Naive thymus-derived CD4-positive, alpha-beta T cell (primary cell): ENCODE measurements at regions not wholly inside any gene's neighbourhood (a gene's known extent, or its start where the extent isn't known, plus 50 kb on each side); places are given as distances from the start of the nearest gene placed in this dataset.
"Not testable (repeated sequence)": the region's sequence is repeated elsewhere in the genome, so short reads cannot be mapped to it uniquely, and the experiment has no call there.

Experiments
- ATAC-seq: fragments of 150-1000 bp; cut with Tn5 transposase; 2 replicates; pipeline ENCODE4 v1.10.0; 2021; ENCODE audit warnings: mild to moderate bottlenecking, moderate library complexity
- CTCF ChIA-PET: fragments of 350-600 bp; sonication (Branson Sonifier 250); formaldehyde crosslinking; loops from one replicate; lab custom pipeline; 2021; ENCODE audit warnings: antibody characterized with exemption; lab: Charles Lee
- POLR2A ChIA-PET: fragments of 350-600 bp; sonication (Branson Sonifier 250); formaldehyde crosslinking; loops from one replicate; lab custom pipeline; 2021; ENCODE audit warnings: antibody characterized with exemption, inconsistent platforms; lab: Charles Lee
- DNase-seq, 9 donors: peaks; one replicate each; pipeline versions ENCODE4 v3.0.0 to v3.0.0-alpha.2; 2020 to 2022; ENCODE audit warnings: mixed read lengths in 1 of 9
- H3K27ac ChIP-seq: one replicate; pipeline ENCODE4 v1.7.0; 2013; ENCODE audit warnings: mild to moderate bottlenecking, low read depth, low read length, moderate library complexity
- H3K27me3 ChIP-seq, 2 donors: one replicate each; pipeline ENCODE4 v1.7.0; 2013; ENCODE audit warnings: low read length in 2 of 2, mild to moderate bottlenecking in 2 of 2, moderate library complexity in 2 of 2; ENCODE audit not compliant: control insufficient read depth in 2 of 2, insufficient read depth in 2 of 2
- H3K36me3 ChIP-seq, 3 experiments: 1 replicate in 2 of 3; 2 replicates in 1 of 3; pipeline ENCODE4 v1.7.0; 2013; ENCODE audit warnings: low read length in 3 of 3, mild to moderate bottlenecking in 3 of 3, moderate library complexity in 1 of 3; ENCODE audit not compliant: insufficient read depth in 3 of 3, control insufficient read depth in 2 of 3
- H3K4me1 ChIP-seq, 2 donors: one replicate each; pipeline ENCODE4 v1.7.0; 2013; ENCODE audit warnings: low read length in 2 of 2, mild to moderate bottlenecking in 2 of 2, moderate library complexity in 1 of 2; ENCODE audit not compliant: control insufficient read depth in 2 of 2, insufficient read depth in 2 of 2
- H3K4me3 ChIP-seq: 2 replicates; pipeline ENCODE4 v1.7.0; 2013; ENCODE audit warnings: mild to moderate bottlenecking, low read length
- H3K9me3 ChIP-seq, 3 experiments: 1 replicate in 2 of 3; 2 replicates in 1 of 3; pipeline ENCODE4 v1.7.0; 2013; ENCODE audit warnings: low read length in 3 of 3; ENCODE audit not compliant: control insufficient read depth in 2 of 3
- H3K27ac Mint-ChIP-seq, 9 donors: one replicate each; pipeline ENCODE4 v1.8.0; 2020 to 2022; ENCODE audit warnings: mixed read lengths in 9 of 9, mild to moderate bottlenecking in 8 of 9, moderate library complexity in 5 of 9, inconsistent platforms in 2 of 9
- H3K27me3 Mint-ChIP-seq, 5 donors: one replicate each; pipeline ENCODE4 v1.8.0; 2021 to 2022; ENCODE audit warnings: mixed read lengths in 5 of 5, mild to moderate bottlenecking in 1 of 5
- H3K36me3 Mint-ChIP-seq, 5 donors: one replicate each; pipeline ENCODE4 v1.8.0; 2020 to 2022; ENCODE audit warnings: mixed read lengths in 5 of 5, mild to moderate bottlenecking in 3 of 5, inconsistent platforms in 1 of 5
- H3K4me1 Mint-ChIP-seq, 7 donors: one replicate each; pipeline ENCODE4 v1.8.0; 2020 to 2022; ENCODE audit warnings: mixed read lengths in 7 of 7, mild to moderate bottlenecking in 3 of 7, inconsistent platforms in 1 of 7
- H3K4me3 Mint-ChIP-seq, 10 donors: one replicate each; pipeline ENCODE4 v1.8.0; 2020 to 2022; ENCODE audit warnings: mild to moderate bottlenecking in 10 of 10, mixed read lengths in 10 of 10, moderate library complexity in 6 of 10, inconsistent platforms in 2 of 10
- H3K9me3 Mint-ChIP-seq, 11 donors: one replicate each; pipeline ENCODE4 v1.8.0; 2020 to 2022; ENCODE audit warnings: mixed read lengths in 11 of 11, mild to moderate bottlenecking in 4 of 11, inconsistent platforms in 1 of 11, moderate library complexity in 1 of 11
- intact Hi-C, 2 donors: fragments of 100-400 bp; cut with micrococcal nuclease; formaldehyde crosslinking; loops; one replicate each; pipeline ENCODE4 v1.15.1; 2023

GRCh38 chrX:108900333-108900732 lies 164.0 kb upstream of the IRS4 start:
- peaks cover 0 to 19% (median 7%) of the 10 kb centered on the region in 11 donors for H3K9me3 Mint-ChIP-seq
- CTCF ChIA-PET, result no interaction called here
- Histone ChIP-seq H3K9me3 (no peaks in the 10 kb centered on the region), H3K27ac (no peak overlapping the region), H3K27me3 (no peaks in the 10 kb centered on the region), H3K4me1 (no peaks in the 10 kb centered on the region), H3K4me3 (no peak overlapping the region), H3K36me3 (no peaks in the 10 kb centered on the region)
- no peak overlapping the region for H3K4me3 Mint-ChIP-seq
- H3K27me3 Mint-ChIP-seq, result no peaks in the 10 kb centered on the region
- no peaks in the 10 kb centered on the region for H3K4me1 Mint-ChIP-seq
- intact Hi-C loops, result no loop called here
- ATAC-seq (no peak), DNase-seq (no peak)
- POLR2A ChIA-PET, result no interaction called here
- no peaks in the 10 kb centered on the region for H3K36me3 Mint-ChIP-seq
- H3K27ac Mint-ChIP-seq, result no peak overlapping the region

- DNase-seq, ATAC-seq, H3K27me3 ChIP-seq, CTCF ChIA-PET, H3K4me1 ChIP-seq, H3K4me3 ChIP-seq, H3K27ac Mint-ChIP-seq, H3K36me3 Mint-ChIP-seq, H3K36me3 ChIP-seq, intact Hi-C loops, H3K9me3 ChIP-seq, H3K4me1 Mint-ChIP-seq, H3K4me3 Mint-ChIP-seq, POLR2A ChIA-PET, H3K27ac ChIP-seq, H3K27me3 Mint-ChIP-seq: not testable (repeated sequence)
- peaks cover 0 to 27% (median 12%) of the 10 kb centered on the region in 11 donors for H3K9me3 Mint-ChIP-seq
These were observed 160.0 kb upstream of the IRS4 start for GRCh38 chrX:108896349-108896748.

GRCh38 chrX:108892501-108892900 lies 156.1 kb upstream of the IRS4 start:
- DNase-seq, result no peak
- POLR2A ChIA-PET, result no interaction called here
- no peak overlapping the region for H3K4me3 ChIP-seq
- Mint-ChIP-seq H3K4me3 (no peak overlapping the region), H3K36me3 (no peaks in the 10 kb centered on the region), H3K27me3 (no peaks in the 10 kb centered on the region), H3K9me3 (peaks cover 0 to 24% (median 12%) of the 10 kb centered on the region in 11 donors), H3K4me1 (no peaks in the 10 kb centered on the region), H3K27ac (no peak overlapping the region)
- H3K27ac ChIP-seq, result no peak overlapping the region
- no peak for ATAC-seq
- H3K4me1 ChIP-seq, result no peaks in the 10 kb centered on the region
- no peaks in the 10 kb centered on the region for H3K9me3 ChIP-seq
- H3K36me3 ChIP-seq, result no peaks in the 10 kb centered on the region
- no peaks in the 10 kb centered on the region for H3K27me3 ChIP-seq
- CTCF ChIA-PET, result no interaction called here
- intact Hi-C loops, result no loop called here

- intact Hi-C loops, result no loop called here
These were observed 139.2 kb upstream of the IRS4 start for GRCh38 chrX:108875548-108875947.

GRCh38 chrX:108843039-108843438 lies 106.7 kb upstream of the IRS4 start:
- H3K9me3 ChIP-seq, H3K9me3 Mint-ChIP-seq, H3K4me3 Mint-ChIP-seq, intact Hi-C loops, H3K27me3 ChIP-seq, H3K4me1 Mint-ChIP-seq, H3K27ac Mint-ChIP-seq, H3K36me3 ChIP-seq, H3K27ac ChIP-seq, CTCF ChIA-PET, DNase-seq, H3K27me3 Mint-ChIP-seq, POLR2A ChIA-PET, H3K36me3 Mint-ChIP-seq, H3K4me1 ChIP-seq, ATAC-seq, H3K4me3 ChIP-seq: not testable (repeated sequence)

More at GRCh38 chrX:108875548-108875947, 139.2 kb upstream of the IRS4 start:
- Mint-ChIP-seq H3K4me1 (no peaks in the 10 kb centered on the region), H3K4me3 (no peak overlapping the region), H3K27ac (no peak overlapping the region), H3K9me3 (peaks cover 0 to 28% (median 2%) of the 10 kb centered on the region in 11 donors), H3K36me3 (no peaks in the 10 kb centered on the region), H3K27me3 (no peaks in the 10 kb centered on the region)
- DNase-seq, result no peak
- no peaks in the 10 kb centered on the region for H3K4me1 ChIP-seq
- H3K9me3 ChIP-seq, result no peaks in the 10 kb centered on the region
- no peak overlapping the region for H3K27ac ChIP-seq
- ATAC-seq, result no peak
- no peaks in the 10 kb centered on the region for H3K27me3 ChIP-seq
- no peaks in the 10 kb centered on the region for H3K36me3 ChIP-seq
- POLR2A ChIA-PET, result no interaction called here
- no peak overlapping the region for H3K4me3 ChIP-seq
- CTCF ChIA-PET, result no interaction called here

GRCh38 chrX:108833993-108834392 lies 97.6 kb upstream of the IRS4 start:
- Histone ChIP-seq H3K4me1 (no peaks in the 10 kb centered on the region), H3K27ac (no peak overlapping the region), H3K9me3 (no peaks in the 10 kb centered on the region), H3K27me3 (no peaks in the 10 kb centered on the region), H3K36me3 (no peaks in the 10 kb centered on the region), H3K4me3 (no peak overlapping the region)
- H3K4me1 Mint-ChIP-seq, result no peaks in the 10 kb centered on the region
- H3K27ac Mint-ChIP-seq, result no peak overlapping the region
- H3K27me3 Mint-ChIP-seq, result no peaks in the 10 kb centered on the region
- no peaks in the 10 kb centered on the region for H3K36me3 Mint-ChIP-seq
- ChIA-PET CTCF (no interaction called here), POLR2A (no interaction called here)
- no peaks in the 10 kb centered on the region for H3K9me3 Mint-ChIP-seq
- no peak overlapping the region for H3K4me3 Mint-ChIP-seq
- ATAC-seq, result no peak
- intact Hi-C loops, result no loop called here
- DNase-seq, result no peak

GRCh38 chrX:108811891-108812290 lies 75.5 kb upstream of the IRS4 start:
- no peak overlapping the region for H3K4me3 ChIP-seq
- H3K4me3 Mint-ChIP-seq, result no peak overlapping the region

More at GRCh38 chrX:108811891-108812290, 75.5 kb upstream of the IRS4 start:
- no peak for ATAC-seq
- Histone ChIP-seq H3K27ac (no peak overlapping the region), H3K4me1 (no peaks in the 10 kb centered on the region), H3K36me3 (no peaks in the 10 kb centered on the region), H3K9me3 (no peaks in the 10 kb centered on the region), H3K27me3 (no peaks in the 10 kb centered on the region)
- ChIA-PET POLR2A (no interaction called here), CTCF (no interaction called here)
- Mint-ChIP-seq H3K36me3 (no peaks in the 10 kb centered on the region), H3K27me3 (no peaks in the 10 kb centered on the region), H3K9me3 (peaks cover 0 to 15% (median 2%) of the 10 kb centered on the region in 11 donors), H3K4me1 (no peaks in the 10 kb centered on the region), H3K27ac (no peak overlapping the region)
- intact Hi-C loops, result no loop called here
- DNase-seq, result no peak
